Keratinocyte (primary cell): ENCODE measurements at regions not wholly inside any gene's neighbourhood (a gene's known extent, or its start where the extent isn't known, plus 50 kb on each side); places are given as distances from the start of the nearest gene placed in this dataset.

Source experiments
- CTCF ChIP-seq, 3 experiments: IDR thresholded peaks in 1 of 3; conservative IDR thresholded peaks in 1 of 3; optimal IDR thresholded peaks in 1 of 3; 2 replicates in 2 of 3; 3 replicates in 1 of 3; pipeline versions ENCODE3 to v1.5.1; 2011; ENCODE audit warnings: low read length in 3 of 3, mild to moderate bottlenecking in 3 of 3, moderate library complexity in 2 of 3, control low read depth in 1 of 3, inconsistent platforms in 1 of 3; ENCODE audit not compliant: insufficient read depth in 2 of 3; ENCODE audit errors: extremely low read depth in 1 of 3
- EZH2 ChIP-seq: IDR thresholded peaks from one replicate; pipeline ENCODE4 v1.6.1; 2012; ENCODE audit warnings: inconsistent platforms, mild to moderate bottlenecking, low read length, moderate library complexity

- TF ChIP-seq CTCF (optimal IDR thresholded peaks at IDR 0.05 in 1 of 3, IDR thresholded peaks at IDR 0.05 in 1 of 3, conservative IDR thresholded peaks at IDR 0.05 in 1 of 3; ENCODE audit: extremely low read depth in 1 of 3, insufficient read depth in 2 of 3, low read length in 3 of 3) = peak; percentile 25 to 74 (median 72)
- TF ChIP-seq EZH2 = no peak
Measured at GRCh38 chr14:86035882-86036281, 505.9 kb downstream of the FLRT2 start.
